Naive thymus-derived CD8-positive, alpha-beta T cell (primary cell): ENCODE measurements at regions not wholly inside any gene's neighbourhood (a gene's known extent, or its start where the extent isn't known, plus 50 kb on each side); places are given as distances from the start of the nearest gene placed in this dataset.
A peak's percentile ranks its signal among the peaks of the same experiment; 100 is the strongest.

Experiments
- ATAC-seq, 2 donors: fragments of 150-1000 bp; cut with Tn5 transposase in 1 of 2; sonication (Bioruptor Pico), chemical (Tn5 transposase) in 1 of 2; 1 replicate in 1 of 2; 2 replicates in 1 of 2; pipeline ENCODE4 v1.10.0; 2021; ENCODE audit warnings: mild to moderate bottlenecking in 2 of 2, moderate library complexity in 2 of 2
- POLR2A ChIA-PET: fragments of 350-600 bp; sonication (Branson Sonifier 250); formaldehyde crosslinking; loops from one replicate; lab custom pipeline; 2021; ENCODE audit warnings: antibody characterized with exemption; lab: Charles Lee
- DNase-seq, 10 donors: peaks; one replicate each; pipeline versions ENCODE4 v3.0.0 to v3.0.0-alpha.2; 2020 to 2022
- H3K27ac Mint-ChIP-seq, 10 donors: one replicate each; pipeline ENCODE4 v1.8.0; 2020 to 2022; ENCODE audit warnings: mild to moderate bottlenecking in 10 of 10, mixed read lengths in 10 of 10, moderate library complexity in 4 of 10, inconsistent platforms in 1 of 10
- H3K27me3 Mint-ChIP-seq, 5 donors: one replicate each; pipeline ENCODE4 v1.8.0; 2021 to 2022; ENCODE audit warnings: mixed read lengths in 5 of 5
- H3K36me3 Mint-ChIP-seq, 3 donors: one replicate each; pipeline ENCODE4 v1.8.0; 2020 to 2022; ENCODE audit warnings: mixed read lengths in 3 of 3, mild to moderate bottlenecking in 2 of 3, inconsistent platforms in 1 of 3
- H3K4me1 Mint-ChIP-seq, 4 donors: one replicate each; pipeline ENCODE4 v1.8.0; 2021 to 2022; ENCODE audit warnings: mixed read lengths in 4 of 4
- H3K4me3 Mint-ChIP-seq, 10 donors: one replicate each; pipeline ENCODE4 v1.8.0; 2020 to 2022; ENCODE audit warnings: mild to moderate bottlenecking in 10 of 10, mixed read lengths in 10 of 10, moderate library complexity in 6 of 10, inconsistent platforms in 1 of 10
- H3K9me3 Mint-ChIP-seq, 9 donors: one replicate each; pipeline ENCODE4 v1.8.0; 2020 to 2022; ENCODE audit warnings: mixed read lengths in 9 of 9, mild to moderate bottlenecking in 3 of 9, inconsistent platforms in 1 of 9, moderate library complexity in 1 of 9

DNA sequence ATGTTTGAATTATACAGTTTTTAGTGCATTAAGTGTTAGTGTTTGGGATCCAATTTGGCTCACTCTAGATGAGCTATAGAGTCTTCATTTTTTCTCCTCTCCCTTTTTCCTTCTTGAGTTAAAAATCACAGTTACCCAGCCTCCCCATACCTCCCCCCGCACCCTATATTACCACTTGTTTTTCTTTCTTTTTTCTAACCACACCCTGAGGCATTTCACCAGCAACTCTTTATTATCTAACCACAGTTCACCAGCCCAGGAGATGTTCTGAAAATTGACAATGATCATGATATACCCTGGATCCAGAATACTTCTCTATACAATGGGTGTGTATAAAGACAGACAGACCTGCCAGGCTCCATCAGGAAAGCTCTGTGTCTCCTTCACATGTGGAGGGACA is 86.5 kb upstream of the UBL3 start:
- peak overlapping the region; percentile 69 to 96 (median 92) for H3K27ac Mint-ChIP-seq
- H3K4me3 Mint-ChIP-seq = peak overlapping the region; percentile 79 to 96 (median 89)
- peaks cover 0 to 2% (median 0%) of the 10 kb centered on the region in 5 donors for H3K27me3 Mint-ChIP-seq
- no peaks in the 10 kb centered on the region for H3K9me3 Mint-ChIP-seq
- peak in 2 of 10 donors; percentile 12 to 17 for DNase-seq
- H3K4me1 Mint-ChIP-seq = peaks cover 33 to 51% (median 44%) of the 10 kb centered on the region in 4 donors
- no peaks in the 10 kb centered on the region for H3K36me3 Mint-ChIP-seq
- POLR2A ChIA-PET = interaction anchor here (0.8 to 6.6 kb wide), 8 partner anchors 13 to 525 kb away, joined by 3 to 69 read pairs (median 11); partner anchors contain the start of gene UBL3
- ATAC-seq = no peak

DNA sequence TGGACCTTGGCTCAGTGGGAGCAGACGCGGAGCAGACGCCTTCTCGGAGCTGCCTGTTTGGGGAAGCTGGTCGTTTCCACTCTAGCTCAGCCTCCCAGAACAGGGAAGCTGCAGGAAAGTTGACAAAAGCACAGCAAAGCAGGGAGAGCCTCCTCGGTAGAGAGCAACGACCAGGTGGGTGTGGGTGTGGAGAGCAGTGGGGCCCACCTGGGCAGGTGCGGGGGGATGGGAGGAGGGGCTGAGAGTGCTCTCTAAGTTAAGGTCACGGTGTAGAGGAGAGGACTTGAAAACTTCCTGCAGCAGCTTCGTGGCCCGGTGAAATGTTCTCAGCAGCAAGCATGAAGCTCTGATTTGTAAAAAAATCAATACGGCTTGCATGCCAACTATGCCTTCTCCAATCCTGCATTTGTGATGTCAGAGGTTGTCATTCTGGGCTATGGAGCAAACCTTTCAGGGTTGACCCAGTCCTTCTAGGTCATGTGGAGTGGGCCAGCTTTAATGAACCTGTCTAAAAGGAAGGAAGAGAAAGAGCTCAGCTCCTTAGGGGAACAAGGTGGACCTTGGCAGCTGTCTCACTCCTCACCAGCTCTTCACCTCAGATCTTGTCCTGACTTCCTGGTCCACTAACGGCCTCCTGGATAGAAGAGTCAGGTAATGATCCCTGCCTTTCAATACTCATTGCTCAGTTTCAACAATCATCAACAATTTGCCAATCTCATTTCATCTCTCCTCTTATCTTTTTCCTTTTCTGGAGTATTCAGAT is 85.8 kb upstream of the UBL3 start:
- Mint-ChIP-seq H3K4me3 (peak overlapping the region; percentile 79 to 96 (median 89)), H3K27me3 (peaks cover 0 to 2% (median 0%) of the 10 kb centered on the region in 5 donors), H3K36me3 (no peaks in the 10 kb centered on the region), H3K9me3 (no peaks in the 10 kb centered on the region), H3K27ac (peak overlapping the region; percentile 69 to 96 (median 92)), H3K4me1 (peaks cover 33 to 51% (median 44%) of the 10 kb centered on the region in 4 donors)
- POLR2A ChIA-PET = interaction anchor here (0.8 to 6.6 kb wide), 17 partner anchors 9 to 680 kb away, joined by 3 to 69 read pairs (median 4); partner anchors contain the start of gene UBL3
- ATAC-seq (peak; percentile 29 to 43), DNase-seq (peak in 5 of 10 donors; percentile 12 to 64 (median 29))

DNA sequence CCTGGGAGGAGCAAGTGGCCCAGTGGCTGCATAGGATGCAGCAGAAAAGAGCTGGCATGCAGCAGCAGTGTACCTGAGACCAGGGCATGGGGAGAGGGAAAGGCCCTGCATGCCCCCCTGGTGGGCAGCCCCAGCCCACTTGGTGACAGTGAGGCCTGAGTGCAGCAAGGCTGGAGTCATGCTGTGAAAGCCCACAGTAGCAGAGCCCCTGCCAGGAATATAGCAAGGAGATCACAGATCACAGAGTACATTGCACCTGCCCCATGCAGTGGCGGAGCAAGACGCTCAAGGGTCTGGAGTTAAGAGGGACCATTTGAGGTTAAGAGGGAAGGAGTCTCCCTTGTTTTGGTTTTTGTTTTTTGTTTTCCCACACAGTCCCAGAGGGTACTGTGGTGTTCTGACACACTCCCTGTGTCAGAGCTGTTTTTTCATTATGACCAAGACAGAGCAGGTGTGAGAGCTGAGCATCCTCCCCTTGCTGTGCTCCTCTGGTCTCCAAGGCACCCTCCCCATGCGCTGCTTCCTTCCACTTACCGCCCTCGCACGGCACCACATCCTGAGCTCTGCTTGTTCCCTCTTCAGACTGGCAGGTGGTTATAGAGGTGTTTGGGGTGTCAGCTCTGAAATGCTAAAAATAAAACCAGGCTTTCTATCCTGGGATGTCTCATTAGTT is 85.0 kb upstream of the UBL3 start:
- H3K9me3 Mint-ChIP-seq = no peaks in the 10 kb centered on the region
- peaks cover 0 to 2% (median 0%) of the 10 kb centered on the region in 5 donors for H3K27me3 Mint-ChIP-seq

DNA sequence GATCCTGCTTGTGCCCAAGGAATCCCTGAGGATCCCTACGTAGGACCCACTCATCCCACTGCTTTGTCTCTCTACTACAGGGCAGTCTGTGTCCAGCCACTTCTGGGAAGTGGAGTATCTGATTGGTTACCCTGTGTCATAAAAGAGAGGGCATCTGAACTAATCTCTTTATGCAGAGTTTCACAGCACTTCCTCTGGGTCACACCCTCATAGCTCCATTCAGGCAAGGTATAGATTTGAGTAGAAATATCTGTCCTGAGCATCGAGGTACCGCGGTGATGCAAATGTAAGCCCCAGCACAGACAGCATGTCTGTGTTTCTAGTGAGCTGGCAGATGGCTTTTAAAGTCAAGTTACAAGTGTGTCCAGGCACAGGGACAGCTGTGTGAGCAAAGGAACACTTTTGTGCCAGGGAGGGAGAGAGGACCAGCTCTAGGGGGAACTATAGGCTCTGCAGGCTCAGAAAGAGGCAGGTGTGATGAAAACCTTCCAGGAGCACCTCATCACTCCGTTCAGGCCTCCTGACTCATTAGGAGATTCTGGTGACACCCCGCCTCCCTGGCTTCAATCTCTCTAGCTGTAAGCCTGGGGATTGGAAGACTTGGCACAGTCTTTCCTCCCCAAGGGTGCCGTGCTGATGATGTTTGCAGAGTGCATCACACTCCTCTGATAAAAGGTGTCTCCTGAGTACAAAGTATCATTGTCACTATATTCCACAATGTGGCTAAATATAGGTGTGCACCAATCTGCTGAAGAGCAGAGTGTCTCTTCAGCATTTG is 84.3 kb upstream of the UBL3 start:
- peaks cover 30 to 51% (median 44%) of the 10 kb centered on the region in 4 donors for H3K4me1 Mint-ChIP-seq
- H3K27me3 Mint-ChIP-seq = peaks cover 0 to 2% (median 0%) of the 10 kb centered on the region in 5 donors
- H3K4me3 Mint-ChIP-seq = peak overlapping the region in 9 of 10 donors; percentile 79 to 96 (median 89)
- ATAC-seq = no peak
- peak overlapping the region; percentile 69 to 96 (median 90) for H3K27ac Mint-ChIP-seq
- POLR2A ChIA-PET = interaction anchor here (0.5 to 6.6 kb wide), 8 partner anchors 10 to 211 kb away, joined by 3 to 69 read pairs (median 8); partner anchors contain the start of gene UBL3
- no peak for DNase-seq
- H3K9me3 Mint-ChIP-seq = no peaks in the 10 kb centered on the region
- no peaks in the 10 kb centered on the region for H3K36me3 Mint-ChIP-seq

More for the DNA sequence above, 85.0 kb upstream of the UBL3 start:
- ATAC-seq = peak; percentile 94 to 95
- Mint-ChIP-seq H3K36me3 (no peaks in the 10 kb centered on the region), H3K4me3 (peak overlapping the region; percentile 79 to 96 (median 89)), H3K4me1 (peaks cover 30 to 51% (median 44%) of the 10 kb centered on the region in 4 donors), H3K27ac (peak overlapping the region; percentile 69 to 96 (median 92))
- POLR2A ChIA-PET = interaction anchor here (0.9 to 6.6 kb wide), 15 partner anchors 9 to 680 kb away, joined by 3 to 69 read pairs (median 5); partner anchors contain the start of gene UBL3
- DNase-seq = peak; percentile 18 to 84 (median 76)

DNA sequence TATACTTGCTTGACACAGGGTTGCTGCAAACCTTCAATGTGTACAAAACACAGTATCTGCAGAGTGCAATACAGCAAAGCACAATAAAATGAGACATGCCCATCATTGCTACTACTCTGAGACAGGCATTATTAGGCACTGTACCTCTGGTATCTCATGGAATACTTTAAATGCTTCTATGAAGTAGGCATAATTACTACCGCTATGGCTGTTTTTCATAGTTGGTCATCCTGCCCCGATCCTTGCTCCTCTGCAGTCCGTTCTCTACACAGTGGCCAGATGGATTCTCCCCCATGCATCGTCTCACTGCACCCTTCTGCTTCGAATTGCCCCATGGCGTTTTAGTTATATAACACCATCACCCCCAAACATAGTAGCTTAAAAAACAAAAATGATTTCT is 83.0 kb upstream of the UBL3 start:
- DNase-seq (no peak), ATAC-seq (no peak)
- Mint-ChIP-seq H3K4me1 (peaks cover 28 to 43% (median 40%) of the 10 kb centered on the region in 4 donors), H3K27ac (peak overlapping the region in 1 of 10 donors; percentile 56), H3K27me3 (peaks cover 0 to 2% (median 0%) of the 10 kb centered on the region in 5 donors), H3K9me3 (no peaks in the 10 kb centered on the region), H3K36me3 (no peaks in the 10 kb centered on the region), H3K4me3 (no peak overlapping the region)
- POLR2A ChIA-PET = no interaction called here

DNA sequence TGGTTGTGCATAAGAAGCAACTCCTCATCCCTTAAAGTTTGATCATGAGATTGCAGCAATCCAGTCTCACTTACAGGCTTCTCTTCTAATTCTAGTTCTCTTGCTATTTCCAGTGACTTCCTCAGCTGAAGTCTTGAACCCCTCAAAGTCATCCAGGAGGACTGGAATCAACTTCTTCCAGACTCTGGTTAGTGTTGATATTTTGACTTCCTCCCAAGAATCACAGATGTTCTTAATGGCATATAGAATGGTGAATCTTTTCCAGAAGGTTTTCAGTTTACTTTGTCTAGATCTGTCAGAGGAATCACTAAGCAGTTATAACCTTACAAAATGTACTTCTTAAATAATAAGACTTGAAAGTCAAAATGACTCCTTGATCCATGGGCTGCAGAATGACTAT is 81.3 kb upstream of the UBL3 start:
- H3K9me3 Mint-ChIP-seq = no peaks in the 10 kb centered on the region
- DNase-seq (no peak), ATAC-seq (no peak)
- H3K4me3 Mint-ChIP-seq = no peak overlapping the region
- H3K4me1 Mint-ChIP-seq = peaks cover 16 to 26% (median 24%) of the 10 kb centered on the region in 4 donors
- H3K36me3 Mint-ChIP-seq = no peaks in the 10 kb centered on the region
- POLR2A ChIA-PET = interaction anchor here (0.7 kb wide), 1 partner anchor 120 kb away, joined by 4 read pairs; no protein-coding TSS in a partner anchor
- H3K27ac Mint-ChIP-seq = no peak overlapping the region
- peaks cover 0 to 2% (median 0%) of the 10 kb centered on the region in 5 donors for H3K27me3 Mint-ChIP-seq

DNA sequence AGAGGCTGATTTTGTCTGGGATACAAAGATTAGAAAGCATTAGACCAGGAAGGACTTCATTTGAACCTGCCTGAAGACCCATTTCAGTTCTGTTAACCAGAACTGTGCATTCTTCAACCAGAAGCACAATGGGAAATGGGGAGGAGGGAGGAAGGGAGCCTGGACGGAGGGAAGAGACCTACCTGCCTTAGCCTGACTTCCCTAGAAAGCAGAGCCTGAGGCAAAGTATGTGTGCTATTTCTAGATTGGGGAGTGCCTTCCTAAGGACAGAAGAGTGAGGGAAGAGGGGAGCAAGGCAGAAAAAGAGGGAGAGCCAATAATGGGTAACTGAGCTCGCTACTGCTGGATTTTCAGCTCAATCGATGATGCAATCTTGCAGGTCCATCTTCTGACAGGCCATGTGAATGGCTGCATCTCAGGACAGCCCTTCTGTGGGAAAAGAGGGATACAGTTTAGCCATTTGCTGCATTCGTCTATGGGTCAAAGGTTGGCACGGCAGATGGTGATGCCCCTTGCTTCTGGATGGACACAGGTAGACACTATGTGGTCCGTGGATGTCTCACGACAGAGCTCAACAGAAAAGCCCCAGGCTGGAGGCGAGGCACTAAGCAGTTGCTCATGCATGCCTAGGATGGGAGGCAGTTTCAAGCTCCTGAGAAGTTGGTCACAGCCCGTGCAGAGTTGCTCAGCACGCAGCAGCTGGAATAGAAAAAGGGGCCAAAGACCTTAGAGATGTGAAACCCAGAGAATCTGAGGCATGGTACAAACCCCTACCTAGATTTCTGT is 78.8 kb upstream of the UBL3 start:
- no peaks in the 10 kb centered on the region for H3K9me3 Mint-ChIP-seq
- no peak overlapping the region for H3K4me3 Mint-ChIP-seq
- no peaks in the 10 kb centered on the region for H3K36me3 Mint-ChIP-seq
- ATAC-seq = no peak
- peak overlapping the region in 2 of 10 donors; percentile 54 to 58 for H3K27ac Mint-ChIP-seq
- H3K4me1 Mint-ChIP-seq = peaks cover 0 to 21% (median 9%) of the 10 kb centered on the region in 4 donors
- POLR2A ChIA-PET = interaction anchor here (1.2 kb wide), 1 partner anchor 79 kb away, joined by 5 read pairs; the partner anchor contains the start of gene UBL3
- H3K27me3 Mint-ChIP-seq = no peaks in the 10 kb centered on the region
- DNase-seq = no peak

DNA sequence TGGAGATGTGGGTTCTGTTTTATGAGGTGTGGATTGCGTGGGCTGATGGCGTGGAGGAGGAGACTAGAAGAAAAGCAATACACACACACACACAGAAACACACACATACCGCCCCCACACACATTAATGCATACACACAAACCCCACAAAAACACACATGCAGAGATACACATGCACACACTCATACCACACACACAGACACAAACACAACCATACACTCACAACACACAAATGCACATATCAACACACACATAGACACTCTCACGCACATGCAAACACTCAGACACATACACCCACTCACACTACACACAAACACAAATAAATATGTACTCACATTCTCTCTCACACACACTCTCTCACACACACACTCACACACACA is 75.7 kb upstream of the UBL3 start:
- Mint-ChIP-seq H3K4me1 (peaks cover 6 to 23% (median 14%) of the 10 kb centered on the region in 4 donors), H3K9me3 (no peaks in the 10 kb centered on the region), H3K36me3 (no peaks in the 10 kb centered on the region), H3K4me3 (no peak overlapping the region), H3K27me3 (no peaks in the 10 kb centered on the region), H3K27ac (peak overlapping the region in 3 of 10 donors; percentile 0 to 85 (median 35))
- no peak for DNase-seq
- POLR2A ChIA-PET = interaction anchor here (1.1 kb wide), 1 partner anchor 10 kb away, joined by 4 read pairs; no protein-coding TSS in a partner anchor
- no peak for ATAC-seq

DNA sequence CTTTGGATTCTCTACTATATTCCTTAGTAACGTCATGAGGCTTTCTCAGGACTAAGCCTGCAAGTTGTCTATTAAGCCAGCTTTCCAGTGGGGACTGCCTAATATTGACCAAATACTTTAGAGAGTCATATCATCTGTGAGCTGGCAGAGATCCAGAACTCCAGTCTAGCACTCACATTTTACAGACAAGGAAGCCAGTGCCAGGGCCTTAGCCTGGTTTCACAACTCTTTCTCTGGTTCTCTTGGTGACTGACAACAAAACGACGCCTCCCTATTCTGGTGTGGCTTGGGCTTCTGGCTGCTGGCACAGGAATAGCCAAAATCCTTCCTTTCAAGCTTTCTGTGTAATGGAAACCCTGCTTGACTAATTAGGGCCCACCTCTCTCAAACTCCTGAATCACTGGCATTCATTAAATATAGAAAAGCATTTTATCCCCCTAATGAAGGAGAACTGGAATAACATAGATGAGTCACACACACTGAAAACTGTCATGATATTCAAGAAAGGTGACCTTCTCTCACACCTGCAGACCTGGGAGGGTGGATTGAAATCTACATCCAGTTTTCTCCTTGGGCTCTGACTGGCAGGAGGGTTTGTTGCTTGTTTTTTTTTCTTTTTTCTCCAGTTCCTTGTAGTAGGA is 75.2 kb upstream of the UBL3 start:
- no peak for ATAC-seq
- H3K4me1 Mint-ChIP-seq = peaks cover 6 to 23% (median 14%) of the 10 kb centered on the region in 4 donors
- POLR2A ChIA-PET = interaction anchor here (1.0 to 1.1 kb wide), 2 partner anchors 10 to 23 kb away, joined by 4 read pairs; no protein-coding TSS in a partner anchor
- DNase-seq = no peak
- no peaks in the 10 kb centered on the region for H3K36me3 Mint-ChIP-seq
- no peaks in the 10 kb centered on the region for H3K27me3 Mint-ChIP-seq
- H3K4me3 Mint-ChIP-seq = no peak overlapping the region
- H3K9me3 Mint-ChIP-seq = no peaks in the 10 kb centered on the region
- peak overlapping the region in 1 of 10 donors; percentile 51 for H3K27ac Mint-ChIP-seq

DNA sequence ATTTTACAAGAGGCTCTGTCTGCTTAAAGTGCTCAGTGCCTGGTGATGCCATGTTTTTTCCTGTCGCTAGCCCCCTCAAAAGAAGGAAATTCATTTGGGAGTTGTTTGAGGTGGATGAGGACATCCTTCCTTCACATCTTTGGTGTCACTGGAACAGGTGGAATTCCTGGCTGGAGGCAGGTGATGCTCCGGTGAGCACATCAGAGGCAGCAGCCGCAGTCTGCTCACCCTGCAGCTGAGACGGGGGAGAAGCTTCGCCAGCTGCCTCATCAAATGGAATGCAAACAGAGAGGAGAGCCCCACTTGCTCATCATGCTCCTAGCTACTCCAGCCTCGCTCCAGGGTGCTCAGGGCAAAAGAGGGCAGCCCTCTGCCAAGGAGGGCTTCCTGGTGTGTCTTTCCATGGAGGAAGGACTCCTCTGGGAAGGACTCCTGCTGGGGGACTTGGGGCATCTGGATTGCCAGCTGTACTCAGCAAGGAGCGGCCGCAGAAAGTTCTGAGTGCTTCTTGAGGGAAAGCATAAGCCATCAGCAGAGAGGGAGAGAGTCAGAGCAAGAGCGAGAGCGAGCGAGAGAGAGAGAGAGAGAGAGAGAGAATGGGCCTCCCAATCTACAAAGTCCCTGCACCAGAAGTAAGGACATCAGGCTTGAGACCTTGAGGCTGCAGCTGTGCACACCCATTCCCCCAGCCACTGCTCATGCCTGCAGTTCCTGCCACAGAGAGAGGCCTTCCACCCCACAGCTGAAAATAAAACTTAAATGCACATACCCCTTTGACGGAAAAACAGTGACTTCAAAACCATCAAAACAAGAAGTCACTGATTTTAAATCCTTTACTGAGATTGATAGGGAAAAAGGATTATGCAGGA is 74.3 kb upstream of the UBL3 start:
- H3K36me3 Mint-ChIP-seq = no peaks in the 10 kb centered on the region
- DNase-seq (no peak), ATAC-seq (no peak)
- H3K27ac Mint-ChIP-seq = peak overlapping the region in 3 of 10 donors; percentile 36 to 43 (median 40)
- POLR2A ChIA-PET = interaction anchor here (1.0 to 3.2 kb wide), 3 partner anchors 11 to 23 kb away, joined by 4 to 12 read pairs (median 4); no protein-coding TSS in a partner anchor
- peak overlapping the region in 1 of 10 donors; percentile 23 for H3K4me3 Mint-ChIP-seq
- no peaks in the 10 kb centered on the region for H3K9me3 Mint-ChIP-seq
- peaks cover 6 to 23% (median 14%) of the 10 kb centered on the region in 4 donors for H3K4me1 Mint-ChIP-seq
- no peaks in the 10 kb centered on the region for H3K27me3 Mint-ChIP-seq
